ENCODE measurements at regions not wholly inside any gene's neighbourhood (a gene's known extent, or its start where the extent isn't known, plus 50 kb on each side); places are given as distances from the start of the nearest gene placed in this dataset.
A peak's percentile ranks its signal among the peaks of the same experiment; 100 is the strongest.

- no peak for TF ChIP-seq CTCF (IDR thresholded peaks at IDR 0.05; ENCODE audit: insufficient read depth, low read depth, low read length, missing control alignments)
- H3K4me3 ChIP-seq (ENCODE audit: low read depth, low read length): no peak overlapping the region
- no peak for DNase-seq (ENCODE audit: low read depth)
These were observed 121.8 kb upstream of the PAX6 start for GRCh38 chr11:31932879-31933278.

- H3K4me3 ChIP-seq (ENCODE audit: low read depth, low read length): no peak overlapping the region
- TF ChIP-seq CTCF (IDR thresholded peaks at IDR 0.05; ENCODE audit: insufficient read depth, low read depth, low read length, missing control alignments): no peak
- DNase-seq (ENCODE audit: low read depth): no peak
These were observed 116.9 kb upstream of the PAX6 start for GRCh38 chr11:31927982-31928381.

- no peak for TF ChIP-seq CTCF (IDR thresholded peaks at IDR 0.05; ENCODE audit: insufficient read depth, low read depth, low read length, missing control alignments)
- no peak overlapping the region for H3K4me3 ChIP-seq (ENCODE audit: low read depth, low read length)
- no peak for DNase-seq (ENCODE audit: low read depth)
These were observed 115.8 kb upstream of the PAX6 start for GRCh38 chr11:31926816-31927528.

GRCh38 chr11:31926106-31926505, 115.0 kb upstream of the PAX6 start:
- TF ChIP-seq CTCF (IDR thresholded peaks at IDR 0.05; ENCODE audit: insufficient read depth, low read depth, low read length, missing control alignments): no peak
- no peak for DNase-seq (ENCODE audit: low read depth)
- H3K4me3 ChIP-seq (ENCODE audit: low read depth, low read length): no peak overlapping the region

- no peak overlapping the region for H3K4me3 ChIP-seq (ENCODE audit: low read depth, low read length)
- DNase-seq (ENCODE audit: low read depth): peak; percentile 20
- TF ChIP-seq CTCF (IDR thresholded peaks at IDR 0.05; ENCODE audit: insufficient read depth, low read depth, low read length, missing control alignments): no peak
These were observed 111.3 kb upstream of the PAX6 start for GRCh38 chr11:31922450-31922849.

- TF ChIP-seq CTCF (IDR thresholded peaks at IDR 0.05; ENCODE audit: insufficient read depth, low read depth, low read length, missing control alignments): no peak
- H3K4me3 ChIP-seq (ENCODE audit: low read depth, low read length): no peak overlapping the region
- no peak for DNase-seq (ENCODE audit: low read depth)
These were observed 110.0 kb upstream of the PAX6 start for GRCh38 chr11:31921081-31921480.

GRCh38 chr11:31919175-31919574, 108.1 kb upstream of the PAX6 start:
- no peak for TF ChIP-seq CTCF (IDR thresholded peaks at IDR 0.05; ENCODE audit: insufficient read depth, low read depth, low read length, missing control alignments)
- DNase-seq (ENCODE audit: low read depth): no peak

More at GRCh38 chr11:31919175-31919574, 108.1 kb upstream of the PAX6 start:
- no peak overlapping the region for H3K4me3 ChIP-seq (ENCODE audit: low read depth, low read length)
